ENCODE measurements at regions not wholly inside any gene's neighbourhood (a gene's known extent, or its start where the extent isn't known, plus 50 kb on each side); places are given as distances from the start of the nearest gene placed in this dataset.
"Not testable (repeated sequence)": the region's sequence is repeated elsewhere in the genome, so short reads cannot be mapped to it uniquely, and the experiment has no call there.

GRCh38 chr9:94033383-94033782 is 50.9 kb upstream of the PTPDC1 start:
- Histone ChIP-seq H3K27ac (ENCODE audit: low read depth, low read length) (no peak overlapping the region), H3K4me1 (ENCODE audit: insufficient read depth, low read length) (no peaks in the 10 kb centered on the region), H3K4me3 (ENCODE audit: low read length) (no peak overlapping the region), H3K36me3 (ENCODE audit: insufficient read depth, low read length) (no peaks in the 10 kb centered on the region), H3K9ac (ENCODE audit: low read depth, low read length) (no peak overlapping the region), H3K9me3 (ENCODE audit: insufficient read depth, low read depth, low read length) (no peaks in the 10 kb centered on the region), H3K27me3 (ENCODE audit: insufficient read depth, low read length) (peaks cover 13% of the 10 kb centered on the region)
- WGBS: 98% methylated on average over 3 of the region's 3 CpGs

GRCh38 chr9:94031946-94032345 is 52.3 kb upstream of the PTPDC1 start:
- WGBS: 86% methylated on average over 2 of the region's 3 CpGs
- Histone ChIP-seq H3K4me1 (ENCODE audit: insufficient read depth, low read length) (no peaks in the 10 kb centered on the region), H3K27me3 (ENCODE audit: insufficient read depth, low read length) (peaks cover 13% of the 10 kb centered on the region), H3K9me3 (ENCODE audit: insufficient read depth, low read depth, low read length) (peaks cover 9% of the 10 kb centered on the region), H3K9ac (ENCODE audit: low read depth, low read length) (no peak overlapping the region), H3K27ac (ENCODE audit: low read depth, low read length) (no peak overlapping the region), H3K4me3 (ENCODE audit: low read length) (peak overlapping the region; percentile 90; the same call in 1 of the 2 replicates), H3K36me3 (ENCODE audit: insufficient read depth, low read length) (no peaks in the 10 kb centered on the region)

- peak overlapping the region; percentile 90 for H3K4me3 ChIP-seq (ENCODE audit: low read length)
- H3K27ac ChIP-seq (ENCODE audit: low read depth, low read length): no peak overlapping the region
- H3K27me3 ChIP-seq (ENCODE audit: insufficient read depth, low read length): peaks cover 13% of the 10 kb centered on the region
- H3K4me1 ChIP-seq (ENCODE audit: insufficient read depth, low read length): no peaks in the 10 kb centered on the region
- peaks cover 15% of the 10 kb centered on the region for H3K9me3 ChIP-seq (ENCODE audit: insufficient read depth, low read depth, low read length)
- H3K9ac ChIP-seq (ENCODE audit: low read depth, low read length): peak overlapping the region; percentile 90; the same call in 1 of the 2 replicates
- WGBS: 79% methylated on average over 8 of the region's 8 CpGs
- H3K36me3 ChIP-seq (ENCODE audit: insufficient read depth, low read length): no peaks in the 10 kb centered on the region
Measured at GRCh38 chr9:94031380-94031779, 52.9 kb upstream of the PTPDC1 start.

- H3K9ac ChIP-seq (ENCODE audit: low read depth, low read length): peak overlapping the region; percentile 90
- H3K27me3 ChIP-seq (ENCODE audit: insufficient read depth, low read length): peaks cover 13% of the 10 kb centered on the region
- under 1% methylated on average over 97 of the region's 97 CpGs for WGBS
- H3K9me3 ChIP-seq (ENCODE audit: insufficient read depth, low read depth, low read length): peaks cover 20% of the 10 kb centered on the region
- peak overlapping the region; percentile 90 for H3K4me3 ChIP-seq (ENCODE audit: low read length)
- H3K36me3 ChIP-seq (ENCODE audit: insufficient read depth, low read length): no peaks in the 10 kb centered on the region
- no peak overlapping the region for H3K27ac ChIP-seq (ENCODE audit: low read depth, low read length)
- H3K4me1 ChIP-seq (ENCODE audit: insufficient read depth, low read length): no peaks in the 10 kb centered on the region
Measured at GRCh38 chr9:94030318-94031179, 53.7 kb upstream of the PTPDC1 start.

GRCh38 chr9:94029932-94030317 is 54.3 kb upstream of the PTPDC1 start:
- Histone ChIP-seq H3K9me3 (ENCODE audit: insufficient read depth, low read depth, low read length) (peaks cover 20% of the 10 kb centered on the region), H3K4me1 (ENCODE audit: insufficient read depth, low read length) (no peaks in the 10 kb centered on the region)
- 24% methylated on average over 5 of the region's 6 CpGs for WGBS

GRCh38 chr9:94026816-94027215 is 57.4 kb upstream of the PTPDC1 start:
- no peaks in the 10 kb centered on the region for H3K36me3 ChIP-seq (ENCODE audit: insufficient read depth, low read length)
- H3K4me1 ChIP-seq (ENCODE audit: insufficient read depth, low read length): no peaks in the 10 kb centered on the region
- H3K27ac ChIP-seq (ENCODE audit: low read depth, low read length): no peak overlapping the region
- peaks cover 20% of the 10 kb centered on the region for H3K9me3 ChIP-seq (ENCODE audit: insufficient read depth, low read depth, low read length)
- no peak overlapping the region for H3K9ac ChIP-seq (ENCODE audit: low read depth, low read length)
- H3K4me3 ChIP-seq (ENCODE audit: low read length): peak overlapping the region; percentile 1; the same call in 1 of the 2 replicates
- H3K27me3 ChIP-seq (ENCODE audit: insufficient read depth, low read length): peaks cover 11% of the 10 kb centered on the region

More at GRCh38 chr9:94029932-94030317, 54.3 kb upstream of the PTPDC1 start:
- Histone ChIP-seq H3K36me3 (ENCODE audit: insufficient read depth, low read length) (no peaks in the 10 kb centered on the region), H3K4me3 (ENCODE audit: low read length) (peak overlapping the region; percentile 90), H3K27ac (ENCODE audit: low read depth, low read length) (no peak overlapping the region), H3K9ac (ENCODE audit: low read depth, low read length) (peak overlapping the region; percentile 90), H3K27me3 (ENCODE audit: insufficient read depth, low read length) (peaks cover 13% of the 10 kb centered on the region)

GRCh38 chr9:94022476-94022875 is 61.8 kb upstream of the PTPDC1 start:
- H3K9ac ChIP-seq (ENCODE audit: low read depth, low read length); H3K36me3 ChIP-seq (ENCODE audit: insufficient read depth, low read length); H3K27ac ChIP-seq (ENCODE audit: low read depth, low read length); H3K4me3 ChIP-seq (ENCODE audit: low read length); H3K27me3 ChIP-seq (ENCODE audit: insufficient read depth, low read length); H3K4me1 ChIP-seq (ENCODE audit: insufficient read depth, low read length): not testable (repeated sequence)
- H3K9me3 ChIP-seq (ENCODE audit: insufficient read depth, low read depth, low read length): peaks cover 16% of the 10 kb centered on the region

GRCh38 chr9:94020836-94021235 is 63.4 kb upstream of the PTPDC1 start:
- H3K4me3 ChIP-seq (ENCODE audit: low read length); H3K9ac ChIP-seq (ENCODE audit: low read depth, low read length); H3K4me1 ChIP-seq (ENCODE audit: insufficient read depth, low read length); H3K9me3 ChIP-seq (ENCODE audit: insufficient read depth, low read depth, low read length); H3K36me3 ChIP-seq (ENCODE audit: insufficient read depth, low read length); H3K27me3 ChIP-seq (ENCODE audit: insufficient read depth, low read length); H3K27ac ChIP-seq (ENCODE audit: low read depth, low read length): not testable (repeated sequence)
- no CpG with 5 or more reads among the region's 2 CpGs for WGBS

- Histone ChIP-seq H3K27ac (ENCODE audit: low read depth, low read length) (no peak overlapping the region), H3K4me1 (ENCODE audit: insufficient read depth, low read length) (no peaks in the 10 kb centered on the region), H3K9me3 (ENCODE audit: insufficient read depth, low read depth, low read length) (no peaks in the 10 kb centered on the region), H3K9ac (ENCODE audit: low read depth, low read length) (no peak overlapping the region), H3K36me3 (ENCODE audit: insufficient read depth, low read length) (no peaks in the 10 kb centered on the region), H3K27me3 (ENCODE audit: insufficient read depth, low read length) (no peaks in the 10 kb centered on the region), H3K4me3 (ENCODE audit: low read length) (no peak overlapping the region)
- WGBS: 84% methylated on average over 2 of the region's 2 CpGs
Measured at GRCh38 chr9:94018628-94019027, 63.5 kb upstream of the BARX1 start.

- 92% methylated on average over 3 of the region's 3 CpGs for WGBS
- Histone ChIP-seq H3K9ac (ENCODE audit: low read depth, low read length) (no peak overlapping the region), H3K9me3 (ENCODE audit: insufficient read depth, low read depth, low read length) (no peaks in the 10 kb centered on the region), H3K4me1 (ENCODE audit: insufficient read depth, low read length) (no peaks in the 10 kb centered on the region), H3K36me3 (ENCODE audit: insufficient read depth, low read length) (no peaks in the 10 kb centered on the region), H3K27me3 (ENCODE audit: insufficient read depth, low read length) (no peaks in the 10 kb centered on the region), H3K4me3 (ENCODE audit: low read length) (no peak overlapping the region), H3K27ac (ENCODE audit: low read depth, low read length) (no peak overlapping the region)
Measured at GRCh38 chr9:94017939-94018531, 62.9 kb upstream of the BARX1 start.

GRCh38 chr9:94016744-94017143 is 61.6 kb upstream of the BARX1 start:
- Histone ChIP-seq H3K9me3 (ENCODE audit: insufficient read depth, low read depth, low read length) (no peaks in the 10 kb centered on the region), H3K4me1 (ENCODE audit: insufficient read depth, low read length) (no peaks in the 10 kb centered on the region), H3K27me3 (ENCODE audit: insufficient read depth, low read length) (no peaks in the 10 kb centered on the region), H3K27ac (ENCODE audit: low read depth, low read length) (no peak overlapping the region), H3K9ac (ENCODE audit: low read depth, low read length) (no peak overlapping the region), H3K4me3 (ENCODE audit: low read length) (no peak overlapping the region), H3K36me3 (ENCODE audit: insufficient read depth, low read length) (no peaks in the 10 kb centered on the region)
- WGBS: 92% methylated on average over 3 of the region's 3 CpGs
